BJ (cell line): ENCODE measurements at regions not wholly inside any gene's neighbourhood (a gene's known extent, or its start where the extent isn't known, plus 50 kb on each side); places are given as distances from the start of the nearest gene placed in this dataset.
"Not testable (repeated sequence)": the region's sequence is repeated elsewhere in the genome, so short reads cannot be mapped to it uniquely, and the experiment has no call there.

Experiments used
- CTCF ChIA-PET: fragments of 350-600 bp; formaldehyde crosslinking; extraction: SDS; loops from one replicate; lab custom pipeline; 2021; ENCODE audit warnings: antibody characterized with exemption, inconsistent platforms; lab: Yijun Ruan, JAX
- POLR2A ChIA-PET: fragments of 300-600 bp; sonication (Branson Sonifier 250); formaldehyde crosslinking; extraction: SDS; loops from one replicate; lab custom pipeline; 2021; ENCODE audit warnings: antibody characterized with exemption; lab: Charles Lee
- DNase-seq: peaks from one replicate; pipeline ENCODE4 v3.0.0-alpha.2; 2011; ENCODE audit warnings: low read depth
- H3K27me3 ChIP-seq: 2 replicates; pipeline ENCODE4 v1.6.0; 2011; ENCODE audit warnings: low read length; ENCODE audit not compliant: control insufficient read depth, insufficient read depth
- H3K36me3 ChIP-seq: 2 replicates; pipeline ENCODE4 v1.5.1; 2011; ENCODE audit warnings: low read length; ENCODE audit not compliant: control insufficient read depth, insufficient read depth
- H3K4me3 ChIP-seq: 2 replicates; pipeline ENCODE4 v1.5.1; 2011; ENCODE audit warnings: low read depth, mild to moderate bottlenecking, control low read depth, low read length
- CTCF ChIP-seq: IDR thresholded peaks from 2 replicates; pipeline ENCODE4 v1.5.1; 2011; ENCODE audit warnings: low read depth, mild to moderate bottlenecking, control low read depth, inconsistent platforms, low read length, moderate library complexity; ENCODE audit not compliant: insufficient read depth

- DNase-seq: peak; percentile 7
- POLR2A ChIA-PET: no interaction called here
- no peak for TF ChIP-seq CTCF
- no peaks in the 10 kb centered on the region for H3K27me3 ChIP-seq
- no peak overlapping the region for H3K4me3 ChIP-seq
- no peaks in the 10 kb centered on the region for H3K36me3 ChIP-seq
- CTCF ChIA-PET: no interaction called here
Observed at GRCh38 chr6:82507112-82507511, 143.5 kb downstream of the TPBG start.

- Histone ChIP-seq H3K36me3 (no peaks in the 10 kb centered on the region), H3K4me3 (no peak overlapping the region), H3K27me3 (no peaks in the 10 kb centered on the region)
- TF ChIP-seq CTCF: no peak
- ChIA-PET CTCF (no interaction called here), POLR2A (no interaction called here)
- DNase-seq: no peak
Observed at GRCh38 chr6:82511546-82511945, 147.9 kb downstream of the TPBG start.

- DNase-seq, H3K27me3 ChIP-seq, POLR2A ChIA-PET, CTCF ChIA-PET, H3K36me3 ChIP-seq, H3K4me3 ChIP-seq: not testable (repeated sequence)
Observed at GRCh38 chr6:82517896-82518295, 154.3 kb downstream of the TPBG start.

DNA sequence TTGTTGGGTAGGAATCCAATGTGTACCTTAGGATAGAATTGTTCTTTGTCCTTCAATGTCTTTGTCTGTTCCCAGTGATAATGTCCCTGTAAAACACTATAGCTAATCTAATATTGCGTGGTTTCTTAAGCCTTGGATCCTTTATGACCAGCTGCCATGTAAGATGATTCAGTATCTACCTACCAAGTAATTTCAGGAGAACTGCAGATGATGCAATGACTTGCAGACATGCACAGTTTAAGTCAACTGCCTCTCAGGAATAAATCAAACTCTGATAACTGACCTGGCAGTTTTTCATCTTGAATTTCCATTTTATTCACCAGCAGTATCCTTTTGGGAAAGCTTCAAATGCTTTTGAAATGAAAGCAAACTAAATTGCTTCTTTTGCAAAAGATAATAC, 157.8 kb downstream of the TPBG start:
- Histone ChIP-seq H3K36me3 (no peaks in the 10 kb centered on the region), H3K27me3 (no peaks in the 10 kb centered on the region), H3K4me3 (no peak overlapping the region)
- ChIA-PET CTCF (interaction anchor here (1.0 kb wide), 1 partner anchor 122 kb away, joined by 4 read pairs; no protein-coding TSS in a partner anchor), POLR2A (no interaction called here)
- no peak for TF ChIP-seq CTCF
- no peak for DNase-seq

- ChIA-PET POLR2A (no interaction called here), CTCF (interaction anchor here (1.0 kb wide), 1 partner anchor 123 kb away, joined by 4 read pairs; no protein-coding TSS in a partner anchor)
- no peak for DNase-seq
- no peak for TF ChIP-seq CTCF
- no peak overlapping the region for H3K4me3 ChIP-seq
- no peaks in the 10 kb centered on the region for H3K36me3 ChIP-seq
- no peaks in the 10 kb centered on the region for H3K27me3 ChIP-seq
Observed at GRCh38 chr6:82521861-82522260, 158.2 kb downstream of the TPBG start.

DNA sequence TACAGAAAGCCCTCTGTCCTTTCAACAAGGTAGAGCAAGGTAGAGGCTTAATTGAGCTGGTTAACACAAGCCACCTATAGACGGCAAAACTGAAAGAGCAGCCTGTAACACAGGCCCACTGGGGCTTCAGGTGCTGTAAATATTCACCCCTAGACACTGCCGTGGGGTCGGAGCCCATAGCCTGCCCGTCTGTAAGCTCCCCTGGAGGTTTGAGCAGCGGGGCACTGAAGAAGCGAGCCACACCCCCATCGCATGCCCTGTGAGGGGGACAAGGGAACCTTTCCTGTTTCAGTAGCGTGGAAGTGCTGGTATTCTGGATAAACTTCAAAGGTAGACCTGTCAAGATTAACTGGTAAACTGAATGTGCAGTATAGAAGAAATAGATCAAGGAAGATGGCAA, 160.4 kb downstream of the TPBG start:
- Histone ChIP-seq H3K4me3 (no peak overlapping the region), H3K27me3 (no peaks in the 10 kb centered on the region), H3K36me3 (no peaks in the 10 kb centered on the region)
- no peak for TF ChIP-seq CTCF
- no peak for DNase-seq
- POLR2A ChIA-PET: no interaction called here
- CTCF ChIA-PET: no interaction called here
